HCT116 (cell line): ENCODE measurements at regions not wholly inside any gene's neighbourhood (a gene's known extent, or its start where the extent isn't known, plus 50 kb on each side); places are given as distances from the start of the nearest gene placed in this dataset.

Source experiments
- ATAC-seq: fragments of 200-7000 bp; cut with Tn5 transposase; 2 replicates; pipeline ENCODE4 v1.9.1; 2020; ENCODE audit warnings: mild to moderate bottlenecking, moderate library complexity
- BruUV-seq: library from RNA; stranded (reverse); fragments of 400-500 nt; replicated peaks from 2 replicates; lab custom pipeline; 2021; lab: Mats Ljungman, UMichigan
- CTCF ChIA-PET: fragments of 300-600 bp; sonication (Branson Sonifier 250); formaldehyde crosslinking; loops from one replicate; lab custom pipeline; 2021; ENCODE audit warnings: antibody characterized with exemption; lab: Charles Lee
- POLR2A ChIA-PET: fragments of 300-600, 350-600 bp; sonication (Branson Sonifier 250); formaldehyde crosslinking; loops from one replicate; lab custom pipeline; 2021; ENCODE audit warnings: antibody characterized with exemption; lab: Charles Lee
- RAD21 ChIA-PET, 2 experiments: fragments of 300-600 bp; sonication (Branson Sonifier 250); formaldehyde crosslinking; loops; one replicate each; lab custom pipeline; 2023; ENCODE audit warnings: low total read pairs in 2 of 2; ENCODE audit not compliant: uncharacterized antibody in 2 of 2, unreplicated experiment in 2 of 2, low non-redundant PET in 1 of 2; lab: Charles Lee
- DNase-seq: peaks from one replicate; pipeline ENCODE4 v3.0.0-alpha.2; 2010; ENCODE audit warnings: low read depth, low spot score
- H2AFZ ChIP-seq: fragments of 200-600 bp; shearing (Covaris generic), sonication (generic); 2 replicates; pipeline ENCODE4 v1.6.1; 2017; ENCODE audit warnings: low read depth, mixed run types, mixed read lengths, antibody characterized with exemption, low read length; ENCODE audit not compliant: poor library complexity, severe bottlenecking
- H3K27ac ChIP-seq: 2 replicates; pipeline ENCODE4 v1.5.1; 2012; ENCODE audit warnings: low read depth, low read length
- H3K27me3 ChIP-seq: fragments of 200-600 bp; sonication (generic); 2 replicates; pipeline ENCODE4 v1.6.1; 2016; ENCODE audit warnings: mixed run types, low read length, mixed read lengths; ENCODE audit not compliant: insufficient read depth
- H3K36me3 ChIP-seq, 2 experiments: fragments of 200-500 bp in 1 of 2; fragments of 200-600 bp in 1 of 2; sonication (Bioruptor generic) in 1 of 2; sonication (generic) in 1 of 2; 2 replicates each; pipeline versions ENCODE4 v1.5.1 to v1.6.1; 2014 to 2016; ENCODE audit warnings: low read length in 2 of 2, inconsistent platforms in 1 of 2, mixed read lengths in 1 of 2, mixed run types in 1 of 2; ENCODE audit not compliant: insufficient read depth in 2 of 2, control insufficient read depth in 1 of 2
- H3K4me1 ChIP-seq, 2 experiments: fragments of 200-600 bp in 1 of 2; sonication (generic) in 1 of 2; 2 replicates each; pipeline versions ENCODE4 v1.5.1 to v1.6.1; 2012 to 2017; ENCODE audit warnings: low read length in 2 of 2, inconsistent platforms in 1 of 2, mild to moderate bottlenecking in 1 of 2, mixed read lengths in 1 of 2, mixed run types in 1 of 2, moderate library complexity in 1 of 2; ENCODE audit not compliant: insufficient read depth in 2 of 2, control insufficient read depth in 1 of 2
- H3K4me2 ChIP-seq: fragments of 200-600 bp; sonication (generic); 2 replicates; pipeline ENCODE4 v1.6.1; 2017; ENCODE audit warnings: mixed run types, low read length, mixed read lengths
- H3K4me3 ChIP-seq, 2 experiments: fragments of 200-600 bp in 1 of 2; sonication (generic) in 1 of 2; replicated peaks in 1 of 2; 2 replicates each; pipeline ENCODE4 v1.5.1; 2011 to 2016; ENCODE audit warnings: low read length in 2 of 2, control low read depth in 1 of 2, low read depth in 1 of 2, mild to moderate bottlenecking in 1 of 2, mixed read lengths in 1 of 2, mixed run types in 1 of 2
- H3K79me2 ChIP-seq: fragments of 200-600 bp; sonication (generic); 2 replicates; pipeline ENCODE4 v1.6.1; 2017; ENCODE audit warnings: mild to moderate bottlenecking, mixed run types, low read length, moderate library complexity, mixed read lengths; ENCODE audit not compliant: insufficient read depth
- H3K9ac ChIP-seq: fragments of 200-600 bp; sonication (generic); 2 replicates; pipeline ENCODE4 v1.6.1; 2016; ENCODE audit warnings: low read length, mixed read lengths
- H3K9me2 ChIP-seq: fragments of 200-600 bp; sonication (generic), shearing (Covaris generic); 2 replicates; pipeline ENCODE4 v1.6.1; 2017; ENCODE audit warnings: mixed run types, mild to moderate bottlenecking, moderate library complexity; ENCODE audit not compliant: insufficient read depth
- H3K9me3 ChIP-seq, 2 experiments: fragments of 200-500 bp in 1 of 2; fragments of 200-600 bp in 1 of 2; sonication (Bioruptor generic) in 1 of 2; sonication (generic) in 1 of 2; 2 replicates each; pipeline ENCODE4 v1.6.1; 2014 to 2017; ENCODE audit warnings: low read length in 2 of 2, mixed read lengths in 2 of 2, inconsistent platforms in 1 of 2, low read depth in 1 of 2, mild to moderate bottlenecking in 1 of 2, mixed run types in 1 of 2, moderate library complexity in 1 of 2; ENCODE audit not compliant: control insufficient read depth in 1 of 2, insufficient read depth in 1 of 2
- H4K20me1 ChIP-seq: fragments of 200-600 bp; sonication (generic), shearing (Covaris generic); 2 replicates; pipeline ENCODE4 v1.6.1; 2017; ENCODE audit warnings: mixed run types, mild to moderate bottlenecking, moderate library complexity; ENCODE audit not compliant: insufficient read depth
- CBX3 ChIP-seq: IDR thresholded peaks from 2 replicates; pipeline ENCODE4 v1.6.1; 2012; ENCODE audit warnings: low read depth
- EGR1 ChIP-seq: IDR thresholded peaks from 2 replicates; pipeline ENCODE4 v1.6.1; 2012; ENCODE audit warnings: low read depth
- EZH2 ChIP-seq: fragments of 200-600 bp; sonication (generic); IDR thresholded peaks from 2 replicates; pipeline ENCODE4 v1.6.1; 2017; ENCODE audit warnings: antibody characterized with exemption, mixed run types
- EZH2phosphoT487 ChIP-seq: fragments of 200-600 bp; IDR thresholded peaks from 2 replicates; pipeline ENCODE4 v1.6.1; 2018; ENCODE audit warnings: antibody characterized with exemption, borderline replicate concordance
- POLR2AphosphoS5 ChIP-seq: IDR thresholded peaks from 2 replicates; pipeline ENCODE4 v1.6.1; 2011; ENCODE audit warnings: mild to moderate bottlenecking, low read depth, low read length, moderate library complexity
- REST ChIP-seq: IDR thresholded peaks from 2 replicates; pipeline ENCODE4 v1.6.1; 2012; ENCODE audit warnings: low read depth
- SP1 ChIP-seq: IDR thresholded peaks from 2 replicates; pipeline ENCODE4 v1.6.1; 2012; ENCODE audit warnings: low read depth
- SRF ChIP-seq: IDR thresholded peaks from 2 replicates; pipeline ENCODE4 v1.6.1; 2012; ENCODE audit warnings: low read depth
- TCF7L2 ChIP-seq: IDR thresholded peaks from 2 replicates; pipeline ENCODE4 v1.7.0; 2011; ENCODE audit warnings: borderline replicate concordance, inconsistent platforms; ENCODE audit not compliant: insufficient read depth, insufficient read length; ENCODE audit errors: extremely low read depth
- YY1 ChIP-seq: IDR thresholded peaks from 2 replicates; pipeline ENCODE4 v1.6.1; 2011; ENCODE audit warnings: low read length, low read depth, moderate library complexity, mild to moderate bottlenecking; ENCODE audit not compliant: insufficient replicate concordance; ENCODE audit errors: extremely low read depth
- ZBTB33 ChIP-seq: IDR thresholded peaks from 2 replicates; pipeline ENCODE4 v1.6.1; 2011; ENCODE audit warnings: mild to moderate bottlenecking, low read length, moderate library complexity; ENCODE audit not compliant: insufficient replicate concordance; ENCODE audit errors: extremely low read depth
- ZFX ChIP-seq: fragments of 450-650 bp; IDR thresholded peaks from 2 replicates; pipeline ENCODE4 v1.6.1; 2017
- intact Hi-C: fragments of 100-400 bp; cut with micrococcal nuclease; formaldehyde crosslinking; loops from 2 replicates; pipeline ENCODE4 v1.10.0; 2022

GRCh38 chr2:65819963-65820362, 387.6 kb upstream of the SPRED2 start:
- Histone ChIP-seq H3K4me1 (no peaks in the 10 kb centered on the region), H3K4me2 (no peak overlapping the region), H3K4me3 (no peak overlapping the region), H4K20me1 (no peaks in the 10 kb centered on the region), H3K27ac (no peak overlapping the region), H2AFZ (no peak overlapping the region), H3K36me3 (no peaks in the 10 kb centered on the region), H3K9me3 (no peaks in the 10 kb centered on the region), H3K9ac (no peak overlapping the region), H3K79me2 (no peaks in the 10 kb centered on the region), H3K9me2 (no peaks in the 10 kb centered on the region), H3K27me3 (peaks cover 40% of the 10 kb centered on the region)
- ChIA-PET RAD21 (no interaction called here), POLR2A (no interaction called here), CTCF (no interaction called here)
- no TSS peak for BruUV-seq
- DNase-seq: no peak
- ATAC-seq: no peak
- no peak for TF ChIP-seq TCF7L2
- no peak for TF ChIP-seq SP1
- no peak for TF ChIP-seq CBX3
- TF ChIP-seq REST: no peak
- TF ChIP-seq EZH2: no peak
- intact Hi-C loops: no loop called here

- H3K9me2 ChIP-seq: no peaks in the 10 kb centered on the region
- no peak overlapping the region for H3K4me3 ChIP-seq
- H3K9ac ChIP-seq: no peak overlapping the region
- intact Hi-C loops: no loop called here
- H3K4me2 ChIP-seq: no peak overlapping the region
- ChIA-PET CTCF (no interaction called here), RAD21 (no interaction called here), POLR2A (no interaction called here)
- H3K79me2 ChIP-seq: no peaks in the 10 kb centered on the region
- H3K9me3 ChIP-seq: no peaks in the 10 kb centered on the region
- BruUV-seq: no TSS peak
- peaks cover 39% of the 10 kb centered on the region for H3K27me3 ChIP-seq
- H2AFZ ChIP-seq: no peak overlapping the region
- H4K20me1 ChIP-seq: no peaks in the 10 kb centered on the region
- ATAC-seq (no peak), DNase-seq (no peak)
- H3K36me3 ChIP-seq: no peaks in the 10 kb centered on the region
- H3K4me1 ChIP-seq: no peaks in the 10 kb centered on the region
- no peak overlapping the region for H3K27ac ChIP-seq
- TF ChIP-seq YY1 (no peak), SP1 (no peak), CBX3 (no peak), EGR1 (no peak), ZFX (no peak), POLR2AphosphoS5 (no peak), EZH2phosphoT487 (no peak), ZBTB33 (no peak), SRF (no peak), TCF7L2 (no peak)
These were observed 386.6 kb upstream of the SPRED2 start for GRCh38 chr2:65818873-65819451.
